ENCODE measurements at regions not wholly inside any gene's neighbourhood (a gene's known extent, or its start where the extent isn't known, plus 50 kb on each side); places are given as distances from the start of the nearest gene placed in this dataset.

DNA sequence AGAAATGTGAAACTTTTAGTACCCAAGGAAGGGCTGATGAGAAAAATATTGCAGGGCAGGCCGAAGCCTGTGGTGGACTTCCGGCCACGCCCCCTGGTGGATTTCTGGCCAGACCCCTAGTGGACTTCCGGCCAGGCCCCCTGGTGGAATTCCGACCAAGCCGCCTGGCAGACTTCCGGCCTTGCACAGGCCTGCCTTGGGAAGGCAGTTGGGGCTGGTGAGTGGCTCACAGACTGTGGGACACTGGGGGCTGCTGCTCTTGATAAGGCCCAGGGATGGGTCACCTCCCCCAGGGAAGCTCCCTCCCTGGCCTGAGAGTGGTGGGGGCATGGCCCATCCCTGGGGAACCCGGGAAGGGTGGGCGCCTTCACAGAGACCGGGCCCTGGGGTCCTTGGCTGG is 116.4 kb upstream of the MKI67 start:
- TF ChIP-seq TAF1 (IDR thresholded peaks at IDR 0.05; ENCODE audit: low read depth, low read length): no peak
- TF ChIP-seq POLR2A (IDR thresholded peaks at IDR 0.05; ENCODE audit: low read depth, low read length): no peak
- no peak for TF ChIP-seq POLR2AphosphoS5 (IDR thresholded peaks at IDR 0.05; ENCODE audit: low read depth, low read length)
- no peak for TF ChIP-seq PAX5 (IDR thresholded peaks at IDR 0.05; ENCODE audit: insufficient read depth, low read length, severe bottlenecking)

All from GM12891 (cell line).